ENCODE measurements at regions not wholly inside any gene's neighbourhood (a gene's known extent, or its start where the extent isn't known, plus 50 kb on each side); places are given as distances from the start of the nearest gene placed in this dataset.

GRCh38 chr20:22887796-22888195, 147.3 kb upstream of the SSTR4 start:
- TF ChIP-seq BHLHE40 (IDR thresholded peaks at IDR 0.05; ENCODE audit: borderline replicate concordance), result no peak
- no peak for TF ChIP-seq HDGF (IDR thresholded peaks at IDR 0.05; ENCODE audit: borderline replicate concordance)
- no peak for TF ChIP-seq LEF1 (IDR thresholded peaks at IDR 0.05; ENCODE audit: borderline replicate concordance)
- no peak for TF ChIP-seq SP1 (IDR thresholded peaks at IDR 0.05)
- no peak for TF ChIP-seq ELF4 (IDR thresholded peaks at IDR 0.05)
- TF ChIP-seq FOXM1 (IDR thresholded peaks at IDR 0.05; ENCODE audit: borderline replicate concordance), result no peak
- TF ChIP-seq SUZ12 (IDR thresholded peaks at IDR 0.05), result no peak
- no peak for TF ChIP-seq ZNF384 (IDR thresholded peaks at IDR 0.05)
- TF ChIP-seq FOXK2 (IDR thresholded peaks at IDR 0.05), result no peak
- TF ChIP-seq PKNOX1 (IDR thresholded peaks at IDR 0.05), result no peak
- no peak for TF ChIP-seq NFRKB (IDR thresholded peaks at IDR 0.05)
- TF ChIP-seq L3MBTL2 (conservative IDR thresholded peaks at IDR 0.05), result no peak
- TF ChIP-seq FOXA1 (IDR thresholded peaks at IDR 0.05), result no peak

Measured in HEK293T (cell line).